HepG2 (cell line): ENCODE measurements at regions not wholly inside any gene's neighbourhood (a gene's known extent, or its start where the extent isn't known, plus 50 kb on each side); places are given as distances from the start of the nearest gene placed in this dataset.

Experiments
- ATAC-seq: fragments of 200-7000 bp; cut with Tn5 transposase; 3 replicates; pipeline ENCODE4 v1.9.1; 2020; ENCODE audit warnings: mild to moderate bottlenecking, moderate library complexity
- BruUV-seq: library from RNA; stranded (reverse); fragments of 400-500 nt; replicated peaks from 2 replicates; lab custom pipeline; 2021; lab: Mats Ljungman, UMichigan
- CTCF ChIA-PET: fragments of 300-600 bp; formaldehyde crosslinking; extraction: SDS; loops from one replicate; lab custom pipeline; 2021; ENCODE audit warnings: low total read pairs, inconsistent platforms, low intra/inter-chr PET ratio; lab: Yijun Ruan, JAX
- POLR2A ChIA-PET: fragments of 350-600 bp; sonication (Branson Sonifier 250); formaldehyde crosslinking; loops from one replicate; lab custom pipeline; 2020; ENCODE audit warnings: antibody characterized with exemption, inconsistent platforms; lab: Yijun Ruan, JAX
- DNase-seq: peaks from one replicate; pipeline ENCODE4 v3.0.0-alpha.2; 2015; ENCODE audit warnings: low spot score
- FAIRE-seq: peaks from 3 replicates; lab custom pipeline; 2011; peaks lifted over from hg19 to GRCh38; lab: Jason Lieb, UNC
- H2AFZ ChIP-seq: one replicate; pipeline ENCODE4 v1.6.1; 2011; ENCODE audit warnings: low read length, inconsistent platforms
- H3K27ac ChIP-seq: fragments of 300-600 bp; 3 replicates; pipeline ENCODE4 v1.8.0; 2011; ENCODE audit warnings: mixed run types, mild to moderate bottlenecking, mixed read lengths, low read length, inconsistent platforms; ENCODE audit not compliant: insufficient read depth; ENCODE audit errors: extremely low read length
- H3K27me3 ChIP-seq, 2 experiments: fragments of 200-600 bp in 1 of 2; 2 replicates in 1 of 2; 3 replicates in 1 of 2; pipeline versions ENCODE4 v1.6.0 to v1.8.0; 2011; ENCODE audit warnings: low read length in 2 of 2, mild to moderate bottlenecking in 2 of 2, moderate library complexity in 2 of 2, inconsistent platforms in 1 of 2; ENCODE audit not compliant: insufficient read depth in 2 of 2, control insufficient read depth in 1 of 2
- H3K36me3 ChIP-seq, 2 experiments: fragments of 200-600 bp in 1 of 2; replicated peaks in 1 of 2; 2 replicates in 1 of 2; 3 replicates in 1 of 2; pipeline versions ENCODE4 v1.5.1 to v1.8.0; 2011; ENCODE audit warnings: low read length in 2 of 2, inconsistent platforms in 1 of 2; ENCODE audit not compliant: insufficient read depth in 2 of 2, control insufficient read depth in 1 of 2
- H3K4me1 ChIP-seq: 2 replicates; pipeline ENCODE4 v1.5.1; 2012; ENCODE audit warnings: low read length, inconsistent platforms; ENCODE audit not compliant: insufficient read depth
- H3K4me2 ChIP-seq: 2 replicates; pipeline ENCODE4 v1.6.0; 2011; ENCODE audit warnings: low read depth, low read length, inconsistent platforms
- H3K4me3 ChIP-seq, 3 experiments: fragments of 200-600 bp in 1 of 3; sonication (generic), shearing (Covaris generic) in 1 of 3; replicated peaks in 1 of 3; 2 replicates each; pipeline ENCODE4 v1.5.1; 2011 to 2016; ENCODE audit warnings: low read length in 3 of 3, inconsistent platforms in 2 of 3, low read depth in 2 of 3, mild to moderate bottlenecking in 2 of 3, control low read depth in 1 of 3, mixed read lengths in 1 of 3; ENCODE audit not compliant: insufficient read depth in 1 of 3
- H3K79me2 ChIP-seq: one replicate; pipeline ENCODE4 v1.6.1; 2011; ENCODE audit warnings: low read length, inconsistent platforms; ENCODE audit not compliant: insufficient read depth
- H3K9ac ChIP-seq: 2 replicates; pipeline ENCODE4 v1.6.0; 2011; ENCODE audit warnings: mild to moderate bottlenecking, low read depth, low read length, inconsistent platforms; ENCODE audit not compliant: insufficient read depth
- H3K9me3 ChIP-seq: 2 replicates; pipeline ENCODE4 v1.5.1; 2012; ENCODE audit warnings: mild to moderate bottlenecking, low read length
- H4K20me1 ChIP-seq: 2 replicates; pipeline ENCODE4 v1.6.0; 2011; ENCODE audit warnings: inconsistent platforms, mild to moderate bottlenecking, low read length, moderate library complexity; ENCODE audit not compliant: insufficient read depth
- ASH2L ChIP-seq: fragments of 300-600, 200-600 bp; sonication (generic); IDR thresholded peaks from 2 replicates; pipeline ENCODE4 v1.7.0; 2017; ENCODE audit warnings: low read depth, mild to moderate bottlenecking, moderate library complexity, mixed read lengths, low read length; ENCODE audit not compliant: insufficient read length
- GABPB1 ChIP-seq: IDR thresholded peaks from 2 replicates; pipeline ENCODE4 v1.6.1; 2016; ENCODE audit warnings: mild to moderate bottlenecking, missing genetic modification reagents, moderate library complexity, missing compliant biosample characterization
- IRF1 ChIP-seq: sonication (generic); formaldehyde crosslinking; IDR thresholded peaks from 2 replicates; pipeline ENCODE4 v1.4.0; 2020; ENCODE audit warnings: low read depth, mild to moderate bottlenecking, missing genetic modification reagents
- JARID2 ChIP-seq: sonication (generic); formaldehyde crosslinking; IDR thresholded peaks from 2 replicates; pipeline ENCODE4 v1.8.1; 2023; ENCODE audit warnings: missing genetic modification reagents, inconsistent platforms; ENCODE audit not compliant: insufficient replicate concordance
- NCOA5 ChIP-seq: sonication (generic); formaldehyde crosslinking; IDR thresholded peaks from 2 replicates; pipeline ENCODE4 v1.4.0; 2020; ENCODE audit warnings: missing genetic modification reagents
- NR0B2 ChIP-seq: sonication (generic); formaldehyde crosslinking; IDR thresholded peaks from 2 replicates; pipeline ENCODE4 v1.4.0; 2020; ENCODE audit warnings: mild to moderate bottlenecking, missing genetic modification reagents
- PBX2 ChIP-seq: IDR thresholded peaks from 2 replicates; pipeline ENCODE4 v1.6.1; 2016; ENCODE audit warnings: control low read depth
- PHF5A ChIP-seq: IDR thresholded peaks from one replicate; pipeline ENCODE4 v1.6.1; 2018; ENCODE audit warnings: low read depth, missing genetic modification reagents; ENCODE audit not compliant: unreplicated experiment
- SNAPC4 ChIP-seq: sonication (generic); formaldehyde crosslinking; IDR thresholded peaks from 2 replicates; pipeline ENCODE4 v1.4.0; 2020; ENCODE audit warnings: mild to moderate bottlenecking, missing genetic modification reagents
- STAT5B ChIP-seq: sonication (generic); formaldehyde crosslinking; IDR thresholded peaks from 2 replicates; pipeline ENCODE4 v1.4.0; 2020; ENCODE audit warnings: missing genetic modification reagents
- TP53 ChIP-seq: sonication (generic); formaldehyde crosslinking; conservative IDR thresholded peaks from 2 replicates; pipeline ENCODE4 v1.4.0; 2020; ENCODE audit warnings: missing genetic modification reagents
- ZFY ChIP-seq: sonication (generic); formaldehyde crosslinking; IDR thresholded peaks from 2 replicates; pipeline ENCODE4 v1.4.0; 2020; ENCODE audit warnings: missing genetic modification reagents
- ZNF12 ChIP-seq: sonication (generic); formaldehyde crosslinking; IDR thresholded peaks from 2 replicates; pipeline ENCODE4 v1.5.0; 2020; ENCODE audit warnings: missing genetic modification reagents
- ZNF207 ChIP-seq: fragments of 450-650 bp; IDR thresholded peaks from 2 replicates; pipeline ENCODE4 v1.6.1; 2016; ENCODE audit warnings: antibody characterized with exemption, borderline replicate concordance
- ZNF235 ChIP-seq: sonication (generic); formaldehyde crosslinking; IDR thresholded peaks from 2 replicates; pipeline ENCODE4 v1.8.1; 2023; ENCODE audit warnings: mild to moderate bottlenecking, missing genetic modification reagents, borderline replicate concordance
- ZNF282 ChIP-seq: fragments of 450-650 bp; IDR thresholded peaks from 2 replicates; pipeline ENCODE4 v1.6.1; 2018; ENCODE audit not compliant: partially characterized antibody
- ZNF383 ChIP-seq: sonication (generic); formaldehyde crosslinking; IDR thresholded peaks from 2 replicates; pipeline ENCODE4 v1.4.0; 2020; ENCODE audit warnings: missing genetic modification reagents, mild to moderate bottlenecking, borderline replicate concordance
- ZNF552 ChIP-seq: sonication (generic); formaldehyde crosslinking; IDR thresholded peaks from 2 replicates; pipeline ENCODE4 v1.9.0; 2022; ENCODE audit warnings: missing genetic modification reagents, mild to moderate bottlenecking, borderline replicate concordance
- WGBS: methylation state at CpG from one replicate; pipeline ENCODE4 v1.1.6; 2017; ENCODE audit warnings: low lambda C conversion rate; 5-methylcytosine and 5-hydroxymethylcytosine counted together
- in situ Hi-C: cut with HindIII; loops from 2 replicates; pipeline ENCODE4 v1.10.0; 2017; ENCODE audit warnings: low pct_unique_long_range_greater_than_20kb; ENCODE audit not compliant: extremely low pct_ligation_motif_present
- intact Hi-C: fragments of 100-400 bp; cut with micrococcal nuclease; formaldehyde crosslinking; loops from one replicate; pipeline ENCODE4 v1.10.0; 2022; ENCODE audit not compliant: unreplicated experiment

- Histone ChIP-seq H2AFZ (no peak overlapping the region), H3K4me2 (no peak overlapping the region), H3K4me3 (no peak overlapping the region), H3K4me1 (no peaks in the 10 kb centered on the region), H3K36me3 (no peaks in the 10 kb centered on the region), H3K9ac (no peak overlapping the region), H3K9me3 (peaks cover 29% of the 10 kb centered on the region), H3K27ac (no peak overlapping the region), H4K20me1 (no peaks in the 10 kb centered on the region), H3K79me2 (no peaks in the 10 kb centered on the region), H3K27me3 (0 out of 5 replicates have a peak, but pooled peaks cover 0 to 4% of the 10 kb centered on the region in 2 experiments)
- TF ChIP-seq ZNF282 (no peak), TP53 (no peak), ASH2L (no peak), NCOA5 (CRISPR knock-in tag) (no peak), ZNF12 (CRISPR knock-in tag) (no peak), PBX2 (no peak), ZNF552 (CRISPR knock-in tag) (no peak), ZNF383 (CRISPR knock-in tag) (no peak), SNAPC4 (no peak), NR0B2 (CRISPR knock-in tag) (no peak), ZNF207 (no peak), STAT5B (no peak), PHF5A (CRISPR knock-in tag) (no peak), ZFY (CRISPR knock-in tag) (no peak), IRF1 (CRISPR knock-in tag) (no peak), GABPB1 (CRISPR knock-in tag) (no peak), ZNF235 (CRISPR knock-in tag) (no peak), JARID2 (CRISPR knock-in tag) (no peak)
- intact Hi-C loops: no loop called here
- in situ Hi-C loops: no loop called here
- no peak for DNase-seq
- no peak for ATAC-seq
- 3% methylated on average over 4 of the region's 4 CpGs for WGBS
- ChIA-PET POLR2A (no interaction called here), CTCF (no interaction called here)
- BruUV-seq: no TSS peak
- no peak for FAIRE-seq
These were observed 95.7 kb upstream of the DLX2 start for GRCh38 chr2:172198361-172198760.
